Parathyroid adenoma (tissue), 2 donors: ENCODE measurements at regions not wholly inside any gene's neighbourhood (a gene's known extent, or its start where the extent isn't known, plus 50 kb on each side); places are given as distances from the start of the nearest gene placed in this dataset.

Experiments used
- H2AFZ ChIP-seq: fragments of 300-600 bp; sonication (generic); one replicate; pipeline ENCODE4 v1.7.0; 2017; ENCODE audit warnings: antibody characterized with exemption, mild to moderate bottlenecking
- H3K27ac ChIP-seq: fragments of 300-600 bp; sonication (generic); one replicate; pipeline ENCODE4 v1.7.0; 2017
- H3K27me3 ChIP-seq: fragments of 300-600 bp; sonication (generic); one replicate; pipeline ENCODE4 v1.7.0; 2017; ENCODE audit warnings: low read length; ENCODE audit not compliant: control insufficient read depth, insufficient read depth
- H3K36me3 ChIP-seq: fragments of 300-600 bp; sonication (generic); one replicate; pipeline ENCODE4 v1.7.0; 2017; ENCODE audit warnings: low read length; ENCODE audit not compliant: control insufficient read depth, insufficient read depth
- H3K4me1 ChIP-seq: fragments of 300-600 bp; sonication (generic); one replicate; pipeline ENCODE4 v1.7.0; 2017; ENCODE audit warnings: control low read depth
- H3K4me2 ChIP-seq: fragments of 300-600 bp; sonication (generic); one replicate; pipeline ENCODE4 v1.7.0; 2017; ENCODE audit warnings: low read length
- H3K4me3 ChIP-seq: fragments of 300-600 bp; sonication (generic); one replicate; pipeline ENCODE4 v1.7.0; 2017; ENCODE audit warnings: low read depth, low read length
- H3K79me2 ChIP-seq: fragments of 300-600 bp; sonication (generic); one replicate; pipeline ENCODE4 v1.7.0; 2017; ENCODE audit warnings: control low read depth
- H3K9ac ChIP-seq: fragments of 300-600 bp; sonication (generic); one replicate; pipeline ENCODE4 v1.7.0; 2017; ENCODE audit warnings: mild to moderate bottlenecking
- H3K9me3 ChIP-seq: fragments of 300-600 bp; sonication (generic); one replicate; pipeline ENCODE4 v1.7.0; 2017; ENCODE audit warnings: low read length; ENCODE audit not compliant: control insufficient read depth
- TF ChIP-seq, protein P1 (sequence below): fragments of 300-600 bp; sonication (generic); IDR thresholded peaks from one replicate; pipeline ENCODE4 v1.7.0; 2017; ENCODE audit warnings: antibody characterized with exemption, mild to moderate bottlenecking
- donor health status: primary hyperparathyroidism.

DNA sequence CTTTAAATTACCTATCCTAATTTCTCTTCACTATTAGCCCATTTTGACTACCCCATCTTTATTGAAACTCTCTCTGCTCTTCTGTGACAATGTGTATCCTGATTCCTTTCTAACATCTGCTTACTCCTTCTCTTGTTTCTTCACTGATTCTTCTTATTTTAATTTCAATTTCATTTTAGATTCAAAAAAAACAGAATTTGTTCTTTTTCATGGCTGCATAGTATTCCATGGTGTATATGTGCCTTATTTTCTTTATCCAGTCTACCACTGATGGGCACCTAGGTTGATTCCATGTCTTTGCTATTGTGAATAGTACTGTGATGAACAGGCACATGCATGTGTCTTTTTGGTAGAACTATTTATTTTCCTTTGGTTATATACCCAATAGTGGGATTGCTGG, 120.0 kb upstream of the VAMP7 start:
- Histone ChIP-seq H3K9me3 (no peaks in the 10 kb centered on the region), H3K9ac (no peak overlapping the region), H3K27ac (no peak overlapping the region), H3K27me3 (no peaks in the 10 kb centered on the region), H3K4me2 (no peak overlapping the region), H3K79me2 (no peaks in the 10 kb centered on the region), H2AFZ (no peak overlapping the region), H3K4me1 (peaks cover under 1% of the 10 kb centered on the region), H3K4me3 (no peak overlapping the region), H3K36me3 (no peaks in the 10 kb centered on the region)
- TF ChIP-seq, protein P1, sequence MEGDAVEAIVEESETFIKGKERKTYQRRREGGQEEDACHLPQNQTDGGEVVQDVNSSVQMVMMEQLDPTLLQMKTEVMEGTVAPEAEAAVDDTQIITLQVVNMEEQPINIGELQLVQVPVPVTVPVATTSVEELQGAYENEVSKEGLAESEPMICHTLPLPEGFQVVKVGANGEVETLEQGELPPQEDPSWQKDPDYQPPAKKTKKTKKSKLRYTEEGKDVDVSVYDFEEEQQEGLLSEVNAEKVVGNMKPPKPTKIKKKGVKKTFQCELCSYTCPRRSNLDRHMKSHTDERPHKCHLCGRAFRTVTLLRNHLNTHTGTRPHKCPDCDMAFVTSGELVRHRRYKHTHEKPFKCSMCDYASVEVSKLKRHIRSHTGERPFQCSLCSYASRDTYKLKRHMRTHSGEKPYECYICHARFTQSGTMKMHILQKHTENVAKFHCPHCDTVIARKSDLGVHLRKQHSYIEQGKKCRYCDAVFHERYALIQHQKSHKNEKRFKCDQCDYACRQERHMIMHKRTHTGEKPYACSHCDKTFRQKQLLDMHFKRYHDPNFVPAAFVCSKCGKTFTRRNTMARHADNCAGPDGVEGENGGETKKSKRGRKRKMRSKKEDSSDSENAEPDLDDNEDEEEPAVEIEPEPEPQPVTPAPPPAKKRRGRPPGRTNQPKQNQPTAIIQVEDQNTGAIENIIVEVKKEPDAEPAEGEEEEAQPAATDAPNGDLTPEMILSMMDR: no peak

- peaks cover 5% of the 10 kb centered on the region for H3K4me1 ChIP-seq
- no peak overlapping the region for H3K4me2 ChIP-seq
- no peaks in the 10 kb centered on the region for H3K36me3 ChIP-seq
- no peak overlapping the region for H3K4me3 ChIP-seq
- H3K9ac ChIP-seq: no peak overlapping the region
- no peak overlapping the region for H2AFZ ChIP-seq
- H3K79me2 ChIP-seq: no peaks in the 10 kb centered on the region
- TF ChIP-seq, protein P1: no peak
- no peaks in the 10 kb centered on the region for H3K9me3 ChIP-seq
- no peaks in the 10 kb centered on the region for H3K27me3 ChIP-seq
- H3K27ac ChIP-seq: no peak overlapping the region
These were observed 123.9 kb upstream of the VAMP7 start for GRCh38 chrX:155757046-155757759.

DNA sequence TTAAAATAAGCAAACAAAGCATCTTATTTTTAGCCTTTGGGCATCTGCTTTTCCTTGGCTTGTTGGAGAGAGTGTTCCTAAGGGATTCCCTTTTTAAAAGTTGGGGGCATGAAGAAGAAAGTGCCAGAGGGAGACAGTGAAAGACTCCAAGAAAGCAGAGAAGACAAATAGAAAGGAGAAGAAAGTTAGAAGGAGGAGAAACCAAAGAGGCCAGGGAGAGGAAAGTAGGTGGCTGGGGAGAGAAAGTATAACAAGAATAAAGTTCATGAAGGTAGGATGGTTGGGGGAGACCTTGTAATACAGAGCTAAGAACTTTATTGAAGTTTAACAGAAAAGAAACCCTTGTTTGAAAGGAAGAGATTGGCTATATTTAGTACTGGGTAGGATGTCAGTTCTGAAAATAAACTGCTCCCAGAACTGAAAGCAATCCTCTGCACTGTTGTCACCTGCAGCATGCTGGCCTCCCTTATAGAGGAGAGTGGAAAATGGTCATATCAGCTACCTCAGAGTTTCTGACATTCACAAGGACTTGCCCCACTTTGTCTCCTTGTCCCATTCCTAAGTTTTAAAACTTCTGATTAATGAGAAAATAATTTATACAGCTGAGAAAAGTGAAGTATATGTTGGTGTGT, 125.3 kb upstream of the VAMP7 start:
- no peak overlapping the region for H3K27ac ChIP-seq
- no peak overlapping the region for H2AFZ ChIP-seq
- H3K79me2 ChIP-seq: no peaks in the 10 kb centered on the region
- H3K36me3 ChIP-seq: no peaks in the 10 kb centered on the region
- no peaks in the 10 kb centered on the region for H3K9me3 ChIP-seq
- TF ChIP-seq, protein P1: no peak
- H3K4me1 ChIP-seq: peaks cover 5% of the 10 kb centered on the region
- H3K4me2 ChIP-seq: no peak overlapping the region
- H3K27me3 ChIP-seq: no peaks in the 10 kb centered on the region
- H3K9ac ChIP-seq: no peak overlapping the region
- no peak overlapping the region for H3K4me3 ChIP-seq

DNA sequence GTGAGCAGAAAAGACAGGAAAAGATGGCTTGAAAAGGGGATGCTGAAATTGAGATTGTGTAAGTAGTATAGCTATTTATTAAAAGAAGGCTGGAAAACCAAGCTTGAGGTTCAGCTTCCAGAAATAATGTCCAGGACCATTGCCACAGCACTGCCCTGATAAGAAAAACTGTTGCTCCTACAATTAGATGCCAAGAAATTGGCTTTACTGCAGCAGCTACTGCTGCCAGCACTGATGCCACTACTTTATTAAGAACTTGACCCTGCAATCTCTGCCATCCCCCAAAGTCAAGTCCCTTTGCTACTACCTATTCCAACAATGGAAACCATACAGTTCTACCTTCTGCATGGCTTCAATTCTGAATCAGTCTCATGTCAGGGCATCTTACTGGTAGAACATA, 130.0 kb upstream of the VAMP7 start:
- Histone ChIP-seq H3K27ac (no peak overlapping the region), H3K9ac (no peak overlapping the region), H2AFZ (no peak overlapping the region), H3K9me3 (no peaks in the 10 kb centered on the region), H3K36me3 (no peaks in the 10 kb centered on the region), H3K4me2 (no peak overlapping the region), H3K27me3 (no peaks in the 10 kb centered on the region), H3K4me3 (no peak overlapping the region), H3K4me1 (peaks cover 4% of the 10 kb centered on the region), H3K79me2 (no peaks in the 10 kb centered on the region)
- TF ChIP-seq, protein P1: no peak

DNA sequence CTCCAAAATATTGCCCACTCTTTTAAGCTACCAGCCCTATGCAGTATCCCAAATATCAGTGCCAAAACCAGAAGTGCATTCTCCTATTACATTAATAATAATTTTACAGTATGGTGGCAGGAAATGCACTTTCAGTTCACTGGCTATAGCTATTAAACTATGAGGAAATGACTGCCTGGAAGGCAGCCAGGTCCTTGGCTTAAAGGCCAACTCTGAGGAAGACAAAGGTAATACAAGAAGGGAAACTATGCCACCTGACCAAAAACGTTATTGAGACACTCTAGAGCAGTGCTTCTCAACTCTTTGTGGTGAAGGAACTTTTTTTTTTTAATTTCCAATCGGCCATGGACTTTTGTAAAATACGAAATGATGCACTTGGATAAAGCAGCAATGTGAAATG, 133.6 kb upstream of the VAMP7 start:
- Histone ChIP-seq H3K36me3 (no peaks in the 10 kb centered on the region), H3K9ac (peak overlapping the region; percentile 6), H3K27me3 (no peaks in the 10 kb centered on the region), H3K27ac (no peak overlapping the region), H3K4me3 (no peak overlapping the region), H3K4me2 (no peak overlapping the region), H2AFZ (no peak overlapping the region), H3K79me2 (no peaks in the 10 kb centered on the region), H3K9me3 (no peaks in the 10 kb centered on the region), H3K4me1 (no peaks in the 10 kb centered on the region)
- TF ChIP-seq, protein P1: no peak
